ENCODE measurements at regions not wholly inside any gene's neighbourhood (a gene's known extent, or its start where the extent isn't known, plus 50 kb on each side); places are given as distances from the start of the nearest gene placed in this dataset.

GRCh38 chr21:15162921-15163320 lies 98.1 kb upstream of the NRIP1 start:
- DNase-seq: no peak
- no peak for ATAC-seq
- H3K27me3 ChIP-seq: no peaks in the 10 kb centered on the region
- no peak overlapping the region for H3K27ac ChIP-seq
- peaks cover 0 to 12% (median 0%) of the 10 kb centered on the region in 9 donors for H3K4me1 ChIP-seq
- no peaks in the 10 kb centered on the region for H3K36me3 ChIP-seq
- no peak overlapping the region for H3K4me3 ChIP-seq
- WGBS, 2 donors: 73 to 79% methylated on average over 2 of the region's 2 CpGs
- intact Hi-C loops (cut with DNase I): no loop called here
- no peaks in the 10 kb centered on the region for H3K9me3 ChIP-seq
- no peak for TF ChIP-seq CTCF (IDR thresholded peaks at IDR 0.05)

GRCh38 chr21:15164273-15164672 lies 99.5 kb upstream of the NRIP1 start:
- intact Hi-C loops (cut with DNase I): no loop called here
- H3K4me3 ChIP-seq: no peak overlapping the region
- no peak overlapping the region for H3K27ac ChIP-seq
- no peak for TF ChIP-seq CTCF (IDR thresholded peaks at IDR 0.05)
- H3K4me1 ChIP-seq: peaks cover 0 to 9% (median 0%) of the 10 kb centered on the region in 9 donors
- no peaks in the 10 kb centered on the region for H3K27me3 ChIP-seq
- 75 to 82% methylated on average over 9 of the region's 9 CpGs for WGBS, 2 donors
- H3K36me3 ChIP-seq: no peaks in the 10 kb centered on the region
- DNase-seq (no peak), ATAC-seq (peak in 1 of 8 donors; percentile 31)
- peaks cover 0 to 2% (median 0%) of the 10 kb centered on the region in 11 donors for H3K9me3 ChIP-seq

GRCh38 chr21:15164678-15165303 lies 100.0 kb upstream of the NRIP1 start:
- H3K4me1 ChIP-seq: peaks cover 0 to 4% (median 0%) of the 10 kb centered on the region in 9 donors
- no peaks in the 10 kb centered on the region for H3K36me3 ChIP-seq
- H3K9me3 ChIP-seq: peaks cover 0 to 2% (median 0%) of the 10 kb centered on the region in 11 donors
- H3K4me3 ChIP-seq: no peak overlapping the region
- ATAC-seq (peak in 1 of 8 donors; percentile 35), DNase-seq (no peak)
- no peaks in the 10 kb centered on the region for H3K27me3 ChIP-seq
- intact Hi-C loops (cut with DNase I): no loop called here
- H3K27ac ChIP-seq: no peak overlapping the region
- TF ChIP-seq CTCF (IDR thresholded peaks at IDR 0.05): no peak
- WGBS, 2 donors: 23 to 27% methylated on average over 2 of the region's 2 CpGs

GRCh38 chr21:15170614-15171013 lies 105.8 kb upstream of the NRIP1 start:
- intact Hi-C loops (cut with DNase I): no loop called here
- DNase-seq (no peak), ATAC-seq (no peak)
- H3K4me1 ChIP-seq: no peaks in the 10 kb centered on the region
- H3K4me3 ChIP-seq: no peak overlapping the region
- H3K27me3 ChIP-seq: no peaks in the 10 kb centered on the region
- TF ChIP-seq CTCF (IDR thresholded peaks at IDR 0.05): no peak
- 89 to 92% methylated on average over 2 of the region's 2 CpGs for WGBS, 2 donors
- H3K9me3 ChIP-seq: peaks cover 0 to 2% (median 0%) of the 10 kb centered on the region in 11 donors
- H3K36me3 ChIP-seq: no peaks in the 10 kb centered on the region
- H3K27ac ChIP-seq: no peak overlapping the region
